ENCODE measurements at regions not wholly inside any gene's neighbourhood (a gene's known extent, or its start where the extent isn't known, plus 50 kb on each side); places are given as distances from the start of the nearest gene placed in this dataset.

GRCh38 chr15:61549727-61550126 is 320.6 kb upstream of the RORA start:
- WGBS, result 53% methylated on average over 1 of the region's 1 CpG
- H3K4me1 ChIP-seq (ENCODE audit: insufficient read depth), result no peaks in the 10 kb centered on the region
- H3K36me3 ChIP-seq (ENCODE audit: insufficient read depth), result no peaks in the 10 kb centered on the region
- no peak overlapping the region for H3K27ac ChIP-seq (ENCODE audit: low read depth)
- no peak overlapping the region for H3K4me3 ChIP-seq (ENCODE audit: low read depth, low read length)
- DNase-seq (ENCODE audit: extremely low spot score), result no peak

GRCh38 chr15:61545763-61546162 is 316.7 kb upstream of the RORA start:
- WGBS, result 66% methylated on average over 5 of the region's 5 CpGs
- no peak overlapping the region for H3K4me3 ChIP-seq (ENCODE audit: low read depth, low read length)
- no peaks in the 10 kb centered on the region for H3K36me3 ChIP-seq (ENCODE audit: insufficient read depth)
- no peak for DNase-seq (ENCODE audit: extremely low spot score)
- H3K4me1 ChIP-seq (ENCODE audit: insufficient read depth), result no peaks in the 10 kb centered on the region
- no peak overlapping the region for H3K27ac ChIP-seq (ENCODE audit: low read depth)

DNA sequence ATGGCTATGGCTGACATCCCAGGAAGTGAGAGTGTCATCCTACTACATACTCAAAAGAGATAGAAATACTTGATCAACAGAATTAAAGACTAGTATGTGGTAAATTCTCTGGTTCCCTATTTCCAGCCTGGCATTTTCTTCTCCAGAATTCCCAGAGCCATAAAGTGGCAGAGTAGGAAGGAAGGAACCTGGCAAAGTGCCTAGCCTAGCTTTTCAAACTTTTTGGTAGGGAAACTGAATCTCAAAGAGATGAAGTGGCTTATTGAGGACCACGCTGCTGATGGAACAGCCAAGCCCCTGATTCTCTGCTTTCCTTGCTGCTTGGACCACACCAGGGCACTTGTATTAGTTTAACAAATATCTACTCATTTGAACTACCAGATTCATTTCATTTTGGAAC is 312.4 kb upstream of the RORA start:
- WGBS, result 86% methylated on average over 1 of the region's 1 CpG
- Histone ChIP-seq H3K27ac (ENCODE audit: low read depth) (no peak overlapping the region), H3K4me1 (ENCODE audit: insufficient read depth) (no peaks in the 10 kb centered on the region), H3K4me3 (ENCODE audit: low read depth, low read length) (no peak overlapping the region), H3K36me3 (ENCODE audit: insufficient read depth) (no peaks in the 10 kb centered on the region)
- no peak for DNase-seq (ENCODE audit: extremely low spot score)

GRCh38 chr15:61537337-61537736 is 308.2 kb upstream of the RORA start:
- H3K36me3 ChIP-seq (ENCODE audit: insufficient read depth), result no peaks in the 10 kb centered on the region
- H3K27ac ChIP-seq (ENCODE audit: low read depth), result no peak overlapping the region
- H3K4me1 ChIP-seq (ENCODE audit: insufficient read depth), result no peaks in the 10 kb centered on the region
- H3K4me3 ChIP-seq (ENCODE audit: low read depth, low read length), result no peak overlapping the region
- no peak for DNase-seq (ENCODE audit: extremely low spot score)
- WGBS, result 51% methylated on average over 3 of the region's 3 CpGs

DNA sequence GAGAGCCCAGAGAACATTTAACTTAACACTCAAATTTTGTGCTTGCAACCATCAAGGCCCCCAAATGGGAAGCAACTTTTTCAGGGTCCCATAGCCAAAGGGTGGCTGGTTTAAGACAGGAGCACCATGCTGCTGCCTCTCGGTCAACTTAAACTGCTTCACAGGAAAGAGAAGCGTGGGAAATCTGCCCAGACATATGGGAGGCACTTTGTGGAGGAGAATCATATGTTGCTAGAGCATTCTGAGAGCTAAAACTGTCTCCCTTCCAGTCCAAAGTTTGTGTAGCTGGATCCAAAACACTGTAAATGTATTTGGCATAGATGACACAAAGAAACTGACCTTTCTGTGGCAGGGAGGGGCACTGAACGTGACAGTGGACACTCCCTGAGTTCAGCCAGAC is 305.9 kb upstream of the RORA start:
- H3K4me1 ChIP-seq (ENCODE audit: insufficient read depth), result no peaks in the 10 kb centered on the region
- no peak overlapping the region for H3K27ac ChIP-seq (ENCODE audit: low read depth)
- H3K4me3 ChIP-seq (ENCODE audit: low read depth, low read length), result no peak overlapping the region
- 40% methylated on average over 3 of the region's 3 CpGs for WGBS
- no peak for DNase-seq (ENCODE audit: extremely low spot score)
- H3K36me3 ChIP-seq (ENCODE audit: insufficient read depth), result no peaks in the 10 kb centered on the region

DNA sequence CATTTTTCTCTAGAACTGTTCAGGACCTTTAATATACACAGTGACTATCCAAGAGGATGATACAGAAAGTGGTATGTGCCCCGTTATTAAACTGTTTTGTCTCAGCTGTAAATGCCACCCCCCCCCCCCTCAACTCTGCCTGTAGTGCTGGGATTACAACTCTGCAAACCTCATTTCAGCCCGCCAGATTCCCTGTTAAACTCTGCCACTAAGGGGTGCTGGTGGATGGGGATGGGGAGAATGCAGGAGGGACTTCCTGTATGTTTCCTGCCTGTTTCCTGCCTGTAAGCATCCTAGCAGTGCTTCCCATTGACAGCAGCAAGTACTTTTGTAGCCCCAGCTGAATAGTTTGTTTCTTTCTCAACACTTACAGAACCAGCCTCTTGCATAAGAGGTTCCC is 301.7 kb upstream of the RORA start:
- Histone ChIP-seq H3K4me1 (ENCODE audit: insufficient read depth) (no peaks in the 10 kb centered on the region), H3K36me3 (ENCODE audit: insufficient read depth) (no peaks in the 10 kb centered on the region), H3K4me3 (ENCODE audit: low read depth, low read length) (no peak overlapping the region), H3K27ac (ENCODE audit: low read depth) (no peak overlapping the region)
- no peak for DNase-seq (ENCODE audit: extremely low spot score)
- WGBS, result 66% methylated on average over 2 of the region's 2 CpGs

DNA sequence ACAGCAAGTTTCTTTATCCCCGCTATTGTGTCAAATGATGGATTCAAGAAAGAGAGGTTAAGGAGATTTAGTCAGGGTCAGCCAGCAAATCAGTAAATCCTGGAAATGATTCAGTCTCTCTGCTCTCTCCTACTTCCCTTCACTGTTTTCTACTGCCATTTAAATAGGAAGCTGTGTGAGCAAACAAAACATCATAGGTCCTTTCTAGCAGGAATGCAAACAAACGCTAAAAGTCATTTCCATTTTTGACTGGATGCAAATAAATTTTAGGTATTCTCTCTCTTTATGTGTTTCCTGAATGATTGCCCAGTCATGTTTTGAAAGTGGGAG is 299.4 kb upstream of the RORA start:
- no peak for DNase-seq (ENCODE audit: extremely low spot score)
- Histone ChIP-seq H3K4me3 (ENCODE audit: low read depth, low read length) (no peak overlapping the region), H3K36me3 (ENCODE audit: insufficient read depth) (no peaks in the 10 kb centered on the region), H3K4me1 (ENCODE audit: insufficient read depth) (no peaks in the 10 kb centered on the region), H3K27ac (ENCODE audit: low read depth) (no peak overlapping the region)
- WGBS, result 16% methylated on average over 2 of the region's 2 CpGs

DNA sequence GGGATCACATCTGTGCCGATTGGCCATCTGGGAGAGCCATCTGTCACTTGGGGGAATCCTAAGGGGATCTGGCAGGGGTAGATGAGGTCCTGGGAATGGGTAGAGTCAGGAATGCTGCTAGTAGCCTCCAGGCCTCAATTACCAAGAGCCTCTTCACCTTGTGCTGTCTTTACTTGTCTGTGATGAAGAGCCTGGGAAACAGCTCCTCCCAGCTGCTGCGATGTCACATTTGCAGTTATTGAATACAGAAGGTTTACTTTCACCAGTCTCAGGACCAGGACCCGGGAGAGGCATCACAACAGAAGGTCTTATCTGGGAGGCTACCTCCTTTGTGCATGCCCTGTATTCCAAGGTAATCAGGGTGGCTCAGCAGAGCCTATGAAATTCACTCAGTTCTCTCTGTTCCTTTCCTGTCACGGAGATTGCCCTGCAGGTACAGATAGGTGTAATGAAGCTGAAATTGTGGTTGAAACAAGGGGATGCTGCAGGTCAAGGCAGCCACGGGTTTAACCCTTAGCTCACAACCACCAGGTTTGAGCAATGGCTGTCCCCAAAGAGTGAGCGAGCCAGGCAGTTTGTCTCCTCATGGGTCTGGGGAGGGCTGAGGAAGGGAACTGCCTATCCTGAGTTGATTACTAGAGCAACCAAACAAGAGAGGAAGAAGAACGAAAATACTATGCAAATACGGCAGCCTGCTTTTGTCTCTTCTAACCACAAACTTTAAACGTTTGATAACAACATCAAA is 298.9 kb upstream of the RORA start:
- Histone ChIP-seq H3K4me3 (ENCODE audit: low read depth, low read length) (no peak overlapping the region), H3K4me1 (ENCODE audit: insufficient read depth) (no peaks in the 10 kb centered on the region), H3K27ac (ENCODE audit: low read depth) (no peak overlapping the region), H3K36me3 (ENCODE audit: insufficient read depth) (no peaks in the 10 kb centered on the region)
- whole genome bisulfite sequencing, result 52% methylated on average over 9 of the region's 9 CpGs
- no peak for DNase-seq (ENCODE audit: extremely low spot score)

- WGBS, result 60% methylated on average over 3 of the region's 3 CpGs
- H3K4me1 ChIP-seq (ENCODE audit: insufficient read depth), result no peaks in the 10 kb centered on the region
Measured at GRCh38 chr15:61524545-61524944, 295.4 kb upstream of the RORA start.

GRCh38 chr15:61524086-61524485 is 295.0 kb upstream of the RORA start:
- Histone ChIP-seq H3K4me3 (ENCODE audit: low read depth, low read length) (no peak overlapping the region), H3K27ac (ENCODE audit: low read depth) (no peak overlapping the region)

More at GRCh38 chr15:61524545-61524944, 295.4 kb upstream of the RORA start:
- DNase-seq (ENCODE audit: extremely low spot score), result no peak
- H3K4me3 ChIP-seq (ENCODE audit: low read depth, low read length), result no peak overlapping the region
- H3K36me3 ChIP-seq (ENCODE audit: insufficient read depth), result no peaks in the 10 kb centered on the region
- H3K27ac ChIP-seq (ENCODE audit: low read depth), result no peak overlapping the region

DNA sequence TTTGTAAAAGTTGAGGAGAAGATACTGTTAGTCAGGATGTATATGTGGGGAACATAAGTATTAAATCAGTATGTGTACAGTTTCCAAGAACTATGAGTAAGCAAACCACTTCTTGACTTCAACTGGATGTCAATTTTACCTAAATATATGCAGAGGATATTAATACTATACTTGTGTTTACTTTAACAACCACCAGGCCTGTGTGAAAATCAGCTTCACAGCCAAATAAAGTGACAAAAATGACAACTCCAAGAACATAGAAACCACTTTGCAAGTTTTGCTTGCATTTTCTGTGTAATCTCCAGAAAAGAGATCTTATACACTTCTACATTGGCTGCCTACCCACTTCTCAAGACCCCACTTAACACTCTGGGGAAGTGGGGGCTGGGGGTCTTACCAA is 293.3 kb upstream of the RORA start:
- Histone ChIP-seq H3K4me1 (ENCODE audit: insufficient read depth) (no peaks in the 10 kb centered on the region), H3K4me3 (ENCODE audit: low read depth, low read length) (no peak overlapping the region), H3K27ac (ENCODE audit: low read depth) (no peak overlapping the region), H3K36me3 (ENCODE audit: insufficient read depth) (no peaks in the 10 kb centered on the region)
- no peak for DNase-seq (ENCODE audit: extremely low spot score)

More at GRCh38 chr15:61524086-61524485, 295.0 kb upstream of the RORA start:
- WGBS, result 68% methylated on average over 2 of the region's 2 CpGs
- no peaks in the 10 kb centered on the region for H3K4me1 ChIP-seq (ENCODE audit: insufficient read depth)
- no peak for DNase-seq (ENCODE audit: extremely low spot score)
- H3K36me3 ChIP-seq (ENCODE audit: insufficient read depth), result no peaks in the 10 kb centered on the region

DNA sequence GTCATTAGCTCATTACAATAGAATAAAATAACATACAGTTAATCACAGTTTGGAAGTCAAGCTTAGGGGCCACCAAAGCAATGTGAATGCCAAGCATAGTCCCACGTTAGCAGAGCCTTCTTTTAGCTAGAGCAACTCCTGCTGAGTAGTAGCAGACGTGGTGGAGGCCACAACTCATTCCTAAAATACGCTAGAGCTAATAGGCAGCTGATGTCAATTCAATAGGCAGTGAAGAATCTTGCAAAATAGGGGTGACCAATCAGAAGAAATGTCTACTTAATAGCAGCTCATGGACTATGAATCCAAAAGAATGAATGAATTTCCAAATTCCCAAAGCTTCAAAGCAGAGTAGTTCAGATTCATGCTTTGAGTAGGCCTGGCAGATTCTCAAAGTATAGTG is 292.9 kb upstream of the RORA start:
- H3K36me3 ChIP-seq (ENCODE audit: insufficient read depth), result no peaks in the 10 kb centered on the region
- whole genome bisulfite sequencing, result 65% methylated on average over 3 of the region's 3 CpGs
- H3K4me1 ChIP-seq (ENCODE audit: insufficient read depth), result no peaks in the 10 kb centered on the region
- DNase-seq (ENCODE audit: extremely low spot score), result no peak
- no peak overlapping the region for H3K27ac ChIP-seq (ENCODE audit: low read depth)
- H3K4me3 ChIP-seq (ENCODE audit: low read depth, low read length), result no peak overlapping the region

DNA sequence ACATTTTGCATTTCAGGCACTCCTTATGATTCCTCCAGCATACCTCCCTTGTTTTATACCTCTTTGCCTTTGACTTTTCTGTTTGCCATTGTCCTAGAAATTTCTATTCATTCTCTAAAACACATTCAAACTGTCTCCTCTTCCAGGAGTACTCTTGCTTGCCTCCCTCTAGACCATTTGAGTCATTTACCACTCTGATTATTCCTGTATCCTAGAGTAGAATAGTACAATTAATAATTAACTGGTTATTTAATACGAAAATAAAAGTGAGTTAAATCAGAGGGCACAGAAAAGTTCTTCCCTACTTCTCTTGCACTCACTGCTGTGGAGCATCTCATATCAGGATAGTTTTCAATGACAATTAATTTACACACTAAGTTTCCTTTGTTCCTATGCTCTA is 290.2 kb upstream of the RORA start:
- Histone ChIP-seq H3K36me3 (ENCODE audit: insufficient read depth) (no peaks in the 10 kb centered on the region), H3K4me1 (ENCODE audit: insufficient read depth) (no peaks in the 10 kb centered on the region), H3K27ac (ENCODE audit: low read depth) (no peak overlapping the region), H3K4me3 (ENCODE audit: low read depth, low read length) (no peak overlapping the region)
- DNase-seq (ENCODE audit: extremely low spot score), result no peak
- WGBS, result 95% methylated on average over 1 of the region's 1 CpG

- Histone ChIP-seq H3K4me1 (ENCODE audit: insufficient read depth) (no peaks in the 10 kb centered on the region), H3K36me3 (ENCODE audit: insufficient read depth) (no peaks in the 10 kb centered on the region), H3K27ac (ENCODE audit: low read depth) (no peak overlapping the region), H3K4me3 (ENCODE audit: low read depth, low read length) (no peak overlapping the region)
- 81% methylated on average over 7 of the region's 7 CpGs for WGBS
- no peak for DNase-seq (ENCODE audit: extremely low spot score)
Measured at GRCh38 chr15:61518191-61518950, 289.3 kb upstream of the RORA start.
